CD4-positive, alpha-beta T cell treated with Interleukin-12 subunit alpha and Interleukin-12 subunit beta, for 1 hour (primary cell): ENCODE measurements at regions not wholly inside any gene's neighbourhood (a gene's known extent, or its start where the extent isn't known, plus 50 kb on each side); places are given as distances from the start of the nearest gene placed in this dataset.

Source experiments
- DNase-seq: peaks from one replicate; pipeline ENCODE4 v3.0.0-alpha.2; 2020

DNA sequence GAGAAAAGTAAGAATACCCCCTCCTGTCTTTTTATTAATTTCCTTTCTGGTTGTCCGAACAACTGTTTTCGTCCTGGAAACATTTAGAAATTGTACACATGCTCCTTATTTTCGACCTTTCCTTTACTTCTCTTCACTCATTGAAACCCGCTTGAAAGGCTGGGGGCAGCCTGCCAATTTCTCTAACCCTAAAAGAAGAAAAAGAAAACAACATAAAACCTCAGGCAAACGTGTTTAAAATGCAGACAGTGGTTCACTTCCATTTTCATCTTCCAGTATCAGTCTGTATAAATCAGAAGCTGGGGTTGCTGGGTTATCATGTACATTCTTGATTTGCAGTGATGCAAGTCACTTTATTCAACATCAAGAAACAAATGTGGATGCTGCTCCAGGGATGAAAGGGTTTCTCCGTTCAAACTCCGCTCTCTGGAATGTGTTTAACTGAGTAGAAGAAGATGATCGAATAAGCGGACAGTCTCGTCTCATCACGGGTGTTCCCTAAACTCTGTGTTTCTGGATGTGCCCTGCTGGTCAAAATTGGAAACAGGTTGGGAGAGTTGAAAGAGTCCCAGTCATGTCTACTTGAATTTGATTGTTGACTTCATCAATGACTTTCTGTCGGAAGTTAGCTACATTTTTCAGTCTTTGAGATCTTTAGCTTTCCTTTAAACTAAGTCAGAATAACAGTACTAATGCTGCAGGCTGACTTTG lies 1042.2 kb downstream of the BCL11B start:
- no peak for DNase-seq

DNA sequence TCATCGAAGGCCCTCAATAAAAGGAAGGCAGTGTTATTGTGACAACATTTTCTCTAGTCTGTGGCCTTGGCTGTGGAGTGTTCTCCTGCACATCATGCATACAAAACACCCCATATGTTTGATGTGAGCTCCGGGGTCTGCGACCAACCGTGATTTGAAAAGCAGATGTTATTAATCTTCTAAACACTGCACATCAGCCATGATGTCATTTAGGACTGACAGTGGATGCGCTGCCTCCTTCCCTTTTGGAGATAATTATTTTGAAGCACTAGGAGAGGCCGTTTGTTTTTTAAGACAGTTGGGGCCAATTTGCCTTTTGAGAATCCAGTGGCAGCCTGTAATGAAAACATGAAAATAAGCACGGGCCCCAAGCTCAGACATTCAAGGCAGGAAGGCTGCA lies 1041.6 kb downstream of the BCL11B start:
- DNase-seq, result no peak

DNA sequence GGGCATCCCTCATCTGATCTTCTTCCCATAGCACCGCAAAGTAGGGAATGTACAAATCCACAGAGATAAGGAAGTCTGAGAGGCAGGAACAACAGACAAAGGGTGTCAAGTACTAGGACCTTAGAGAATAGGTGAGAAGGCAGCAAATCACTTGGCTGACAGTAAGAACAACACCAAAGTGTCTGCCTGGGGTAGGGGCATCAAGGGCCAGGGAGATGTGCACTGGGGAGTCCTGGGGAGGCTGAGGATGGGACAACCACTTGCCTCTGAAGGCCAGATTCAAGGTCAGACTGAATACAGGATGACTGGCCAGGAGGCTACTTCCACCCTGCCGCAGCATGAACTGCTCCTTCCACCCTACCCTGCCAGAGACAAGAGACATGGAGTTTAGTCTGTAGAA lies 1040.8 kb downstream of the BCL11B start:
- DNase-seq, result no peak

DNA sequence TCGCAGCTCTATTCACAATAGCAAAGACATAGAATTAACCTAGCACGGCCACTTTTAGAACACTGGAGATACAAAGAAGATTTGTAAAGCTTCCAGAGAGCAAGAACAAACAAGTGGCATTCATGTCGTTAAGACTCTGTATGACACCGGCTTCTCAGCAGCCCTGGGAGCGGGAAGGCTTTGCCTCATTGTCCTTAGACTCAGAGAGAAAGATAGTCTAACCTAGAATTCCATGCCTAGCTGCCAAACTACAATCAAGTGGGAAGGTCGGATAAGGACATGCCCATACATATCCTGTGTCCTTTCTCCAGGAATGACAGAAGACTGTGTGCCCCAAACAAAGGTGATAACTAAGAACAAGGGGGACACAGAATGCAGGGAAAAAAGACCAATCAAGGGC lies 1038.3 kb downstream of the BCL11B start:
- no peak for DNase-seq

DNA sequence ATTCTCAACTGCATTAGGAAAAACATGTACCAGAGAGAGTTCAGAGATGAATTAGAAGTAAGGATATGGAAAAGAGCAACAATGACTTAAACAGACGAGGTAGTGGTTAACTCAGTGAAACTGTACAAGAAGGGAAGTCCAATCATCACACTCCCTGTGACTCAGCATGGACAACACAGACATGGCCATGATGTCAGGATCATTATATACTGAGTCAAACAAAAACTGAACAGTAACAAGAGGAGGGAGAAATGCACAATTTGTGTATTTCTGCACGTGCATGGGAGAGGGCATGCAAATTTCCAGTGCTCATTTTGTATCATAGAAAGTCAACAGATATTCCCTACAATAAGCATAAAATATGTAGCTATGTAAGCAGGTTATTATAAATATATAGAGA lies 1037.8 kb downstream of the BCL11B start:
- DNase-seq, result no peak

DNA sequence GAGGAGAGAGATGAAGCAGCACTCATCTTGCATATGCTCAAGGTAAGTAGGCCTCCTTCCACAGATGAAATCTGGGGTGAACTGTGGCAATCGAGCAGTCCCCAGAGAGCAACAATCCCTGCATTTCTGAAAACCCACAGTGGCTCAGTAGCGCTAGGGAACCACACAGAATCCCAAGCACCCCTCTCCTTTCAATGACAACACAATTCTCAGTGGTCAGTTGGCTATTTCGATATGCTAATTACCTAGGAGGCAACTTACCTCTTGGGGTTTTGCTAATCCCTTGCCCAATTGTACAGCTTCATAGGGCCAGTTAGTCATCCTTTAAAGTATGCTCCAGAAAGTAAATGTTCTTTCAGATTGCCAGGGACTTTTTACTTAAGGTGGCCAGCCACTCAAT lies 1035.7 kb downstream of the BCL11B start:
- DNase-seq, result no peak

DNA sequence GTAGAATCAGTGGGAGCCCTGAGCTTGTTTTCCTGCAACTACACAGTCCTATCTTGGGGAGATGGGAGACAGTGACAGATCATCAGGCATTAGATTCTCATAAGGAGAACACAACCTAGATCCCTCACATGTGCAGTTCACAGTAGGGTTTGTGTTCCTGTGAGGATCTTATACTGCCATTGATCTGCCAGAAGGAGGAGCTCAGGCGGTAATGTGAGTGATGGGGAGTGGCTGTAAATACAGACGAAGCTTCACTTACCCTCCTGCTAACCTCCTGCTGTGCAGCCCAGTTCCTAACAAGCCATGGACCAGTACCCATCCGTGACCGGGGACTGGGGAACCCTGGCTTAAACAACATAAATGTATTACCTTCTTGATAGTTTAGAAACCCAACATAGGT lies 1034.1 kb downstream of the BCL11B start:
- no peak for DNase-seq

DNA sequence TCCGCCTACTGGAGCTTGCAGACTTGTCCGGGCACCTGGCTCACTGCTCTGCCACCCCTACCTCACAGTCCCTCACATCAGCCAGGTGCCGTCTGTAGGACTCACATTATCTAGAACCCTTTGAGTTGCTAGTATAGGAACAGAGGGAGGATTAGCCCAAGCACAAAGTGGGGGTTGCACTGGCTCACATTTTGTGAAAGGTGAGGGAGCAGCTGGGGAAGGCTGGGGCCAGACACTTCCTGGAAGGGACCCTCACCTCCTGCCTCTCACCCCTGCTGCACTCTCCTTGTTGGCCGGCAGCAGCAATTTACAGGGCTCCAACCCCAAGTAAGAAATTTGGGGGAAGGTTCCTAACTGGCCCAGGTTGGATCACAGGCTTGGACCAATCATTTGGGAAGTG lies 1031.6 kb downstream of the BCL11B start:
- no peak for DNase-seq

DNA sequence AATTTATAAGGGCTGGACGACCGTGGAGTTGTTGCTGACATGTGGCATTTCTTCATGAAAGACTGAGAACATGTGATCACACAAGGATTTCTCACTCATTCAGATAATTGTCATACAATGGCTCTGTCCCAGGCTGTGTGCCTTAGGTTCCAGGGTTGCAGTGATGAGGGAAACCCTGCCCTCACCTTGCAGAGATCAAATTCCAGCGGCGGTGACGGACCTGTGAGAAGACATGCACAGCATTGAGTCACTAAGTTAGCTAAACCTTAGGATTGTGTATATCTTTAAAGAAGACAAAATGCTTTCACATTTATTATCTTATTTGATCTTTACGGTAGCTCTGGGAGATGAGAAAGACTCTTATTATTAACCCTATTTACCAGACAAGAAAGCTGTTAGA lies 1029.1 kb downstream of the BCL11B start:
- DNase-seq, result no peak

DNA sequence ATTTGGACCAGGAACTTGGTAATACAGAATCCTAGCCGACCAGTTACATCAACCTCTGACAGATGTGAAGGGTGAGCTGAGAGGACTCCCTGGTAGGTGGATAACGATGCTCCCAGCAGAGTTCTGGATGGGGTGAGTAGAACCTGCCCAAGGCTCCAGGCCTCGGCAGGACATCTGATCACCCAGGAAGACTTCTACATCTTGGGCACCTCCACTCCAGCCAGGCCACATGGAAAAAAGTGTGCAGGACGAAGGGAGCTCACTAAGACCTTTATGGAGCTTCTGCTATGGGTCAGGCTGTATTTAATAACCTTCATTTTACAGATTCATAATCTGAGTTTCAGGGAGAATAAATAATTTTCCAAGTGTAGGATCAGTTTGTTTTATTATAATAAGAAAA lies 1028.7 kb downstream of the BCL11B start:
- DNase-seq, result no peak

DNA sequence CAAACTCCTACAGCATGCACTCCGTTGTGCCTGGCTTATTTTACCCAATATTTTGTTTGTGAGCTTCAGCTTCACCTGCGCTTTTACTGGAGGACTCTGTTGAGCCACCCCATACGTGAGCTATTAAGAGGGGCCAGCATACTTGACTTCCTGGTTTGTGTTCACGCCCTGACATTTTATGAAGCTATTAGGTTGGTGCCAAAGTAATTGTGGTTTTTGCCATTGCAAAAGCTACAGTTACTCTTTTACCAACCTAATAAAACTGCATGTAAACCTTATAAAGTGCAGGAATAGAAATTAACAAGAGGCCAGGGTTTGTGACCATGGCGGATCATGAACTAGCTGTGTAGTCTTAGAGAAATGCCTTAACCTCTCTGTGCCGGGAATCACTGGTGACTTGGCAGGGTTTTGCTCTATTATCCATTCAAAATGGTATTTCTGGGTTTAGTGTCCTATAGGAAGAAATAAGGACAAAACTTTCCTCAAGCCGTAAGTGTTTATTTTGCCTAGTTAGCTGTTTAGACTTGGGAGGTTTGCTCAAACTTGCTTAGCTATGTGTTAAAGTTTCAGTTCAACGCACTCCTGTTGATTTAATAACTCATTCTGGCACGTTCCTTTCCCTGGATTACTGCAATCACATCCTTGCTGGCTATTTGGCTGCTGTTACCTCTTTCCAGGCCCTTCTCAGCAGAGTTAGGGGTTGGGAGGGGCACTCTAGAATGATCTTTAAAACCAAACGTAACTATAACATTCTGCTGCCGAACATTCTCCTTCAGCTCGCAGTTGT lies 1027.6 kb downstream of the BCL11B start:
- no peak for DNase-seq

DNA sequence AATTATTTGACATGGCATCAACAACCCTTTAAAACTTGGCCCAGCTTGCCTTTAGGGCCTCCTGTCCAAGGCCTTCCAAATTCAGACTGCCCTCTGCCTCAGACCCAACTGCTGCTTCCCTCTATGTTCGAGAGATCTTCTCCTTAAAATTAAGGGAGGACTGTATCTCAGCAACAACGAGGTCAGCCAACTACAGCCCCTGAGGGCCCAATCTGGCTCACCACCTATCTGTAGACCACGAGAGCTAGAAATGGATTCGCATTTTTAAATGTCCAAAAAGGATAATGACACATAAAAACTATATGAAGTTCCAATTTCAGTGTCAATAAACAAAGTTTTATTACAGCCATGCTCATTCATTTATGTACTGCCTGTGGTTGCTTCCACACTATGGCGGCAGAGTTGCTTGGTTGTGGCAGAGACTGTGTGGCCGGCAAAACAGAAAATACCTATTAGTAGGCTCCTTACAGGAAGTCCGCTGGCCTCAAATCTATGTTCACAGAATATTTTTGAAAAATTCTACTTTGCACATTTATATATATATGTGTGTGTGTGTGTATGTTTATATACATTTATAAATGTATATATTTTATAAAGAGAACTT lies 1026.9 kb downstream of the BCL11B start:
- DNase-seq, result no peak

DNA sequence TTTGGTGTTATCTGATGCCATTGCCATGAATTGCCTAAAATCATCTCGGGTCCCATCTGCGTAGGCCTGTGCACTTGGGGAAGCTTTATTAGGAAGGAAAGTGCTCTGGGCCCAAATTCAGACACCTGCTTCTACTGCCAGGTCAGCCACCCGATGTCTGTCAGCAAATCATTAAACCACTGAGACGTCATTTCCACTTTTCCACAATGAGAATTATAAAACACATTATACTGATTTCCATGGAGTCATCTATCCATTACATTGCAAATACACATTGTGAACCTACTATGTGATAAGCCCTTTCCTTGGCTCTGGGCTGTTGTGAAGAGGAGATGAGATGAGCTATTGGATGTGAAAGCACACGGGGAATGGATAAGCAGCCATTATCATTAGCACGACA lies 1022.9 kb downstream of the BCL11B start:
- DNase-seq, result no peak

DNA sequence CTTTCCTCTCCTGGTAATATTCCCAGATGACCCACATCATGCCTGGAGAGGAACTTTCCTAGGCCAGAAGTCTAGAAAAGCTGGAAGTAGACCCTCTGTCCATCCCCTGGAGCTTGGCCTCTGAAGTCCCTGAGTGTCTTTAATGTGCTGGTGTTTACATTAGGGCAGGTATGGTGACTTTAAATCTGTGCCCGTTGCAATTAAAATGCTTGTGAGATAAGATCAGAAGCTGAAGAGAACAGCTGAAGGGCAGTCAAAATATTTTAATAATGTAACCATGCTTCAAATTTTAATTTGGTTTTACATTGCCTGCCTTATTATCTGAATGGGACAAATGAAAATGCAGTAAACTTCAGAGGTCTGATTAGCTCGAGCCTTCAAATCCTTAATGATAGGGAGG lies 1022.5 kb downstream of the BCL11B start:
- DNase-seq, result no peak

DNA sequence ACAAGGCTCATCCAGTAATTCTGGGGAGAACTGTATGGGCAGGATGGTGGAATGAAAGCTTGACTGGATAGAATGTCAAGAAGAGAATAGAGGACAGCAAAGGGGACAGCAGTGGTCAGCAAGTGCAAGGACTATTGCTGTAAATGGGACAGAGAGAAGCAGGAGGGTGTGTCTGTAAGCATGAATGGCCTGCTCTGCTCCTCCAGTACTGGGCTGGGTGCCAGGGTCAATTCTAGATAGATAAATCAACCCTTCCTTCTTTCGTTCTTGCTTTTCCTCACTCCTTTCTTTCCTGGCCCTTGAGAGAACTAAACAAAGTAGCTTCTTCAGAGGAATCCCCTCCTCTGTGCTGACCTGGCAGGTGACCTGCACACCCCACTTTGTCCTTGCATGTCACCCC lies 1019.2 kb downstream of the BCL11B start:
- DNase-seq, result no peak

DNA sequence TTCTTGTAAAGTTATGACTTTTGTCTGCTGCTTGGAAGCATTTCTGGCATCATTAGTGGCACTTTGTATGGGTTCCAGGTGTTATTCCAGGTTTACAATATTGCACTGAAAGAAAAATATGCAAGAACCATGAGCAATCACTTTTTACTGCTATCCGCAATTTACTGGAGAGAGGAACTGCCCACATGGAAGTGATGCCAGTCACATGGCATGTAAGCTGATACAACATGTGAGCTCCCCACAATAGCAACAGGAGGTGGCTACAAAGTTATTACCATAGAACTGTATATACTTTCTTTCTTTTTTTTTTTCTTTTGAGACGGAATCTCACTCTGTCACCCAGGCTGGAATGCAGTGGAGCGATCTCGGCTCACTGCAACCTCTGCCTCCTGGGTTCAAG lies 1012.1 kb downstream of the BCL11B start:
- no peak for DNase-seq

DNA sequence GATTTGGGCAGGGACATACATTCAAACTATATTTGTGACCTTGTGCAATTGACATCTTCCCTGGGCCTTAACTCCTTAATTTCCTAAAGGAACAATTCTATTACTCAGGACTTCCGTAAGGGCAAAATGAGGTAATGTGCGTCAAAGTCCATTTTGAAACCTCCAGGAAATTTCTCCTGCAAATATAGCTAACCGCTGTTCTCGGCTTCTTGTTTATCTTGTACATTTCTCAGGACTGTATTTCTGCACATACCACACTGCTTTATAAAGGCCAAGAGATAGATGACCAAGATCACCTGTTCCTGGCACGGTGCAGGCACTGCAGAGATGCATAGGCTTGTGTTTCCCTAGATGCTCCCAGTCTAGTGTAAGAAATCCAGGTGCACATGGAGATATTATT lies 1009.4 kb downstream of the BCL11B start:
- DNase-seq, result no peak

DNA sequence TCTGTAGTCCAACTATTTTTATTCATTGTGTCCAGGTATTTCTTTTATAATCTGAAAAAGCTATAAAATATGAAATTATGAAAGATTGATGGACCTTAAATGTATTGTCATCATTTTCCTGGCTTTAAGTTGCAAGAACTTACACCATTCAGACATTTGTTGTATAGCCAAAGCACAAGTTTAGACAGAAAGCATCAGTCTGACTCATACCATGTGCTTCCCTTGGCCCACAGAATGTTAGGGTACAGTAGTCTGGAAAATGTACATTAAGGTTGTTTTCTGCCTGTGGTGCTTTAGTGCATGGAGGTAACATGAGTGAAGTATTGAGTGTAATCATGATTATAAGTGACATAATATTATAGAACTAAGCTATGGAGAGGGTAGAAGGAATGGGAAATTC lies 1002.5 kb downstream of the BCL11B start:
- DNase-seq, result no peak

DNA sequence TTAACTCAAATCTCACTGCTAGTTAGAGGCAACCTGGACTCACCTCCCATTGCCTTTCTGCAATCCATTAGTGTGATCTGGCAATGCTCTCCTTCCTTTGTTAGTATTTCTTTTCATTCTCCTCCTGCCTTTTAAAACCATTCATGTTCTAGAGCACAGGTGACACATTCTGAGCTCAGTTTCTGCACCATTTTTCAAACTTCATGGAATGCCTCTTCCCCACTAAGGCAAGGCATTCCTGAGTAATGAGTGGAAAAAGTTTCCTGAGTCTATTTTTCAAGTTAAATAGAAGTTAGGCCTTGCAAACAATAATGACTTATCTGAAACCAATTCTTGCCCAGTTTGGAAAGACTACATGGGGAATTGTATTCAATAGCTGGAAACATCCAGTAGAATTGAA lies 1001.8 kb downstream of the BCL11B start:
- no peak for DNase-seq

DNA sequence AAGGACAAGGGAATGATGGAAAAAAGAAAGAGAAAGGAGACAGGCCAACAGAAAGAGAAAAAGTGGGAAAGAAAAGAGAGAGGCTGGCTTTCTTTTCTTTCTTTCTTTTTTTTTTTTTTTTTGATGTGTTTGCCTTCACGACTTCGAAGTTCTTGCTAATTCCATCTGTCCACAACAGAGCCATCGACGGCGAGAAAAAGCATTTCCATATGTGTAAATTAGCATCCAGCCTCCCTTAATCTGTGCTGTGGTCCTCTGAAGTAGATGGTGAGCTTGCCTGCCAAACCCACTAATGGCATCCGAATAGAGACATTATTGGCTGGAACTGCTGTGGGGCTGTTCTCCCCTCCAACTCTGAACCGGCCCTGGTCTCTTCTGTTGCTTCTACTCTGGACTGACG lies 997.4 kb downstream of the BCL11B start:
- no peak for DNase-seq

DNA sequence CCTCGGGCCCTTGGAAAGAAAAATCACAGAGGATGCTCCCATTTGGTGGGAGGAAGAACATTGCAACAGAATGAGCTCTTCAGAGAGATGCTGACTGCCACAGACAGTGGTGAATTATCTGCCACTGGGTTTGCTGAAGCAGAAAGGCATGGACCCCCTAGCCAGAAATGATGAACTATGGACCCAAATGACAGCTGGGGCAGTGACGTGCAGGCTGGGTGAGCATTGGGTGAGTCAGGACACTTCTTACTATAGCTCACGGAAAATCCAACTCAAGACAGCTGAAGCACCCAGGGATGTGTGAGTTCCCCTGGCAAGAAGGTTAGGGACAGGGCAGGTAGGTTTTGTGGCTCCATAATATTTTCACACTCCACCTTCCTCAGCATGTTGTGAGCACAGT lies 993.2 kb downstream of the BCL11B start:
- no peak for DNase-seq

DNA sequence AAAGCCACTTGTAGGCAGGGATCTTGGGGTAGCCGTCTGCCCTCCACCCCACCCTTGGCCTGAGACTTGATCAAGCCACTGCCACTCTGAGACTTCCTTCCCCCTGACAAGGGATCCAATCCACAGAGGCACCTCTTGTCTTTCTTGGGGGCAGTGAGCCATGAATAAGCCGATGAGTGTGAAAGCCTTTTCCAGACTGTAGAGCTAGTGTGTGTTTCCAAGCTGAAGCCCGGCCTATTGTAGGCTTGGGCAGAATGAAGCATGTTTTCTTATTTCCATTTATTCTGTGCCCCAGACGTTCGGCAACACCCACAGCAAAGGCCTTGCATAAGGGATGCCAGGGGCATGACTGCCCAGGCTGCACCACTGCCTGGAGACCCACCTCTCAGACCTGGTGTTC lies 991.6 kb downstream of the BCL11B start:
- DNase-seq, result no peak

DNA sequence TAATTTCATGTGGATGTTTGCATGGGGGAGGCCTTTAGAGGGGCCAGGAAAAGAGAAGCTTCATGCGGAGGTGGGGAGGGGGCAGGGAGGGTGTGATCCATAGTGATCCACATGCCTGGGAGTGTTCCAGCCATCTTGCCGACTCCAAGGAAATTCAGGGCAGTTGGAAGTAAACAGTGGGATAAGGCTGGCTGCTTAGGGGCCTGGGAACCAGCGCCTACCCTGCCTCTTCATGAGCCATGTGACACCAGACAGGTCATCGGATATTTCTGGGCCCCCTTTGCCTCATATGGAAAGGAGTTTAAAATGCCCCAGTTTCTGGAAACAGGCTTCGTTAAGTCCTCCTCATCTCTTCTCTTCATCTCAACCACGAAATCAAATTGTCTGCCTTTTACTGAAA lies 983.2 kb downstream of the BCL11B start:
- DNase-seq, result no peak

DNA sequence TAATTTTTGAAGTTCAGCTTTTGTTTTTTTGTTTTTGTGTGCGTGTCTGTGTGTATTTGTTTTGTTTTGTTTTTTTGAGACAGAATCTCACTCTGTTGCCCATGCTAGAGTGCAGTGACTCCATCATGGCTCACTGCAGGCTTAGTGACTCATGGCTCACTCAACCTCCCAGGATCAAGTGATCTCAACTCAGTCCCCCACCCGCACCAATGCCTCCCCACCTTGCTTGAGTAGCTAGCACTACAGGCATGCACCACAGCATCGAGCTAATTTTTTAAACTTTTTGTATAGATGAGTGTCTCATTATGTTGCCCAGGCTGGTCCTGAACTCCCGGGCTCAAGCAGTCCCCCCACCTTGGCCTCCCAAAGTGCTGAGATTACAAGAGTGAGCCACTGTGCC lies 981.4 kb downstream of the BCL11B start:
- no peak for DNase-seq
